Activated CD4-positive, alpha-beta T cell treated with anti-CD3 and anti-CD28 coated beads for 24 hours (primary cell): ENCODE measurements at regions not wholly inside any gene's neighbourhood (a gene's known extent, or its start where the extent isn't known, plus 50 kb on each side); places are given as distances from the start of the nearest gene placed in this dataset.
"Not testable (repeated sequence)": the region's sequence is repeated elsewhere in the genome, so short reads cannot be mapped to it uniquely, and the experiment has no call there.

Experiments used
- DNase-seq, 2 donors: peaks; one replicate each; pipeline ENCODE4 v3.0.0-alpha.2; 2020; ENCODE audit warnings: low read depth in 2 of 2

GRCh38 chr5:34096033-34096432 lies 53.0 kb upstream of the C1QTNF3 start:
- not testable (repeated sequence) for DNase-seq

- not testable (repeated sequence) for DNase-seq
Measured at GRCh38 chr5:34099891-34100290, 56.9 kb upstream of the C1QTNF3 start.

GRCh38 chr5:34101567-34101966 lies 58.6 kb upstream of the C1QTNF3 start:
- not testable (repeated sequence) for DNase-seq

GRCh38 chr5:34108897-34109296 lies 65.9 kb upstream of the C1QTNF3 start:
- not testable (repeated sequence) for DNase-seq

- DNase-seq, result not testable (repeated sequence)
Measured at GRCh38 chr5:34124280-34124679, 81.3 kb upstream of the C1QTNF3 start.

- DNase-seq, result not testable (repeated sequence)
Measured at GRCh38 chr5:34125354-34125753, 82.3 kb upstream of the C1QTNF3 start.

- DNase-seq, result not testable (repeated sequence)
Measured at GRCh38 chr5:34126741-34127140, 83.7 kb upstream of the C1QTNF3 start.

GRCh38 chr5:34127818-34128217 lies 84.8 kb upstream of the C1QTNF3 start:
- not testable (repeated sequence) for DNase-seq

- DNase-seq, result not testable (repeated sequence)
Measured at GRCh38 chr5:34128890-34129289, 85.9 kb upstream of the C1QTNF3 start.

- not testable (repeated sequence) for DNase-seq
Measured at GRCh38 chr5:34154988-34155387, 112.0 kb upstream of the C1QTNF3 start.

GRCh38 chr5:34156703-34157414 lies 113.8 kb upstream of the C1QTNF3 start:
- DNase-seq, result not testable (repeated sequence)

GRCh38 chr5:34160904-34161303 lies 117.9 kb upstream of the C1QTNF3 start:
- DNase-seq, result not testable (repeated sequence)

- DNase-seq, result not testable (repeated sequence)
Measured at GRCh38 chr5:34171398-34171797, 128.4 kb upstream of the C1QTNF3 start.

GRCh38 chr5:34179453-34180190 lies 136.6 kb upstream of the C1QTNF3 start:
- DNase-seq, result not testable (repeated sequence)

- not testable (repeated sequence) for DNase-seq
Measured at GRCh38 chr5:34180225-34180624, 137.2 kb upstream of the C1QTNF3 start.

GRCh38 chr5:34180940-34181614 lies 138.1 kb upstream of the C1QTNF3 start:
- DNase-seq, result not testable (repeated sequence)

GRCh38 chr5:34185005-34185404 lies 142.0 kb upstream of the C1QTNF3 start:
- not testable (repeated sequence) for DNase-seq

GRCh38 chr5:34185572-34185971 lies 142.6 kb upstream of the C1QTNF3 start:
- not testable (repeated sequence) for DNase-seq

- DNase-seq, result not testable (repeated sequence)
Measured at GRCh38 chr5:34186108-34186507, 143.1 kb upstream of the C1QTNF3 start.

GRCh38 chr5:34186865-34187264 lies 143.9 kb upstream of the C1QTNF3 start:
- not testable (repeated sequence) for DNase-seq

GRCh38 chr5:34187441-34187840 lies 144.4 kb upstream of the C1QTNF3 start:
- not testable (repeated sequence) for DNase-seq
